Adipocyte (in vitro differentiated cells): ENCODE measurements at regions not wholly inside any gene's neighbourhood (a gene's known extent, or its start where the extent isn't known, plus 50 kb on each side); places are given as distances from the start of the nearest gene placed in this dataset.

Source experiments
- DNase-seq: peaks from one replicate; pipeline ENCODE4 v3.0.0-alpha.2; 2015; ENCODE audit warnings: low read depth
- H3K27me3 ChIP-seq: replicated peaks from 2 replicates; pipeline ENCODE4 v1.7.0; 2013; ENCODE audit warnings: mild to moderate bottlenecking, low read length, moderate library complexity; ENCODE audit not compliant: control insufficient read depth, insufficient read depth
- H3K36me3 ChIP-seq: 2 replicates; pipeline ENCODE4 v1.7.0; 2013; ENCODE audit warnings: low read length, mild to moderate bottlenecking, moderate library complexity; ENCODE audit not compliant: control insufficient read depth, insufficient read depth, severe bottlenecking
- H3K4me1 ChIP-seq: 2 replicates; pipeline ENCODE4 v1.7.0; 2013; ENCODE audit warnings: mild to moderate bottlenecking, low read length, moderate library complexity; ENCODE audit not compliant: control insufficient read depth, insufficient read depth
- H3K4me3 ChIP-seq: 2 replicates; pipeline ENCODE4 v1.7.0; 2013; ENCODE audit warnings: mild to moderate bottlenecking, low read length, moderate library complexity
- H3K9ac ChIP-seq: 2 replicates; pipeline ENCODE4 v1.7.0; 2013; ENCODE audit warnings: mild to moderate bottlenecking, low read length, moderate library complexity
- H3K9me3 ChIP-seq: 2 replicates; pipeline ENCODE4 v1.7.0; 2013; ENCODE audit warnings: mild to moderate bottlenecking, low read length, moderate library complexity; ENCODE audit not compliant: control insufficient read depth

- H3K9ac ChIP-seq, result no peak overlapping the region
- H3K9me3 ChIP-seq, result no peaks in the 10 kb centered on the region
- H3K27me3 ChIP-seq, result peaks cover 11% of the 10 kb centered on the region
- H3K4me1 ChIP-seq, result no peaks in the 10 kb centered on the region
- H3K36me3 ChIP-seq, result no peaks in the 10 kb centered on the region
- H3K4me3 ChIP-seq, result no peak overlapping the region
- no peak for DNase-seq
Measured at GRCh38 chr10:25694206-25694933, 239.7 kb upstream of the MYO3A start.

DNA sequence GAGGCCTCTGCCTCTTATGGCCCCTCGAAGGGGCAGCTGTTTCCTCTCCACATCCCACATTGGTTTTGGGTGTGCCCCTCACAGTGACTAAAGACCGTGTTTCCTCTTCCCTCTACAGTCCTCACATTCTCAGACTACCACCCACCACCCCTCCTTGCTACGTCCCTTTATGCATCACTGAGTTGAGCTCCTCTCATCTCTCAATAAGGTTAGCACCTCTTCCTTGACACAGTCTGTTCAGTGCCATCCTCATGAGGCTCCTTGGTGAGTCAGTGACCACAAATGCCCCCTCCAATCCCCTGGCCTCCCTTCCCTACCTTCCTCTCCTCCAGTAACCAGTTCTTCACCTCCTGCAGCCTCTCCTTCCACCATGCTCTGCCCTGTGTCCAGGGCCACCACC, 239.1 kb upstream of the MYO3A start:
- no peaks in the 10 kb centered on the region for H3K4me1 ChIP-seq

DNA sequence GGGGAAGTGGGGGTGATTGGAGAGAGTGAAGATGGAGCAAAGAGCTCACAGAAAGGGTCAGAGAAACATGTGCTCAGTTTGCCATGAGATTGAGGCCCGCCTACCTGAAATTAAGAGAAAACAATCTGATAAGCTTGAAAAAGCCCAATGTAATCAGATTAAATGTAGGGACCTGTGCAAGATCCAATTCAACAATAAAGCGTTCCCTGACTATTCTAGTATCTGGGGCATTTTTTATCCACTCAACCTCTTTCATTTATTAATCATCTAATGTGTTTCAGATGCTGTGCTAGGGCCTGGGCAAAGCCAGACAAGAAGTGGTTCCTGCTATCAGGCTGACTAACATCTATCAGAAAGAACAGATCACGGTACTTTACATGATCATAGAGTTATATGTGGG, 238.4 kb upstream of the MYO3A start:
- Histone ChIP-seq H3K9ac (no peak overlapping the region), H3K27me3 (peaks cover 11% of the 10 kb centered on the region), H3K9me3 (no peaks in the 10 kb centered on the region), H3K36me3 (no peaks in the 10 kb centered on the region), H3K4me3 (no peak overlapping the region), H3K4me1 (no peaks in the 10 kb centered on the region)
- DNase-seq, result no peak

More for the DNA sequence above, 239.1 kb upstream of the MYO3A start:
- DNase-seq, result no peak
- Histone ChIP-seq H3K36me3 (no peaks in the 10 kb centered on the region), H3K4me3 (no peak overlapping the region), H3K27me3 (peaks cover 11% of the 10 kb centered on the region), H3K9me3 (no peaks in the 10 kb centered on the region), H3K9ac (no peak overlapping the region)

DNA sequence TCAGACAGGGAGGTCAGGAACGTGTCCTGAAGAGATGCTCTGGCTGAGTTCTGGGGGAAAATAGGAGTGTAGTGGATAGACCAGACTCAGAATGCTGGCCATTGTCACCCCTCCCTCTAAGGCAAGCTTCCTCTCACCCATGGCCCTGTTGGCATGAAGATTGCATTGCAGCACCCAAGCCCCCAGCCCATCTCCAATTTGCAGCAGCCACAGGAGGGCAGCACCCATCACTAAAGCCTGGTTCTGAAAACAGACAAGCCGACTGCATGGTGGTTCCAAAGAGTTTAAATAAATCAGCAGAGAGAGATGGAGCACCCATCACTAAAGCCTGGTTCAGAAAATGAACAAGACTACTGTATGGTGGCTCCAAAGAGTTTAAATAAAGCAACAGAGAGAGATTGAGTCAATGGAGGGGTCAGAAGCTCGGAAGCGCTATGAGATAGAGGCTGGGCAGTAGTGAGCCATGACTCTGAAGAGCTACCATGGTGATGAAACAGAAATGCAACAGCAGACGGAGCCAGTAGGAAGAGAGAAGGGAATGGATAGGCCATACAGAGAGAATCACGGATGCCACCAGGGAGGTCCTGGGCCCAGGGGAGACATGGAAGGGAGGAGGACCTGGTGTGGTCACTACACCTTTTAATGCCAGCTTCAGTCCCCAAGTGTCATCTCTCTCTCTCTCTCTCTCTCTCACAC, 237.9 kb upstream of the MYO3A start:
- H3K27me3 ChIP-seq, result peaks cover 11% of the 10 kb centered on the region
- no peak overlapping the region for H3K4me3 ChIP-seq
- H3K4me1 ChIP-seq, result no peaks in the 10 kb centered on the region
- H3K9me3 ChIP-seq, result no peaks in the 10 kb centered on the region
- no peak overlapping the region for H3K9ac ChIP-seq
- no peaks in the 10 kb centered on the region for H3K36me3 ChIP-seq
- no peak for DNase-seq

- DNase-seq, result no peak
- Histone ChIP-seq H3K9ac (no peak overlapping the region), H3K4me3 (no peak overlapping the region), H3K36me3 (no peaks in the 10 kb centered on the region), H3K27me3 (peaks cover 11% of the 10 kb centered on the region), H3K9me3 (no peaks in the 10 kb centered on the region), H3K4me1 (no peaks in the 10 kb centered on the region)
Measured at GRCh38 chr10:25697412-25697811, 236.6 kb upstream of the MYO3A start.

DNA sequence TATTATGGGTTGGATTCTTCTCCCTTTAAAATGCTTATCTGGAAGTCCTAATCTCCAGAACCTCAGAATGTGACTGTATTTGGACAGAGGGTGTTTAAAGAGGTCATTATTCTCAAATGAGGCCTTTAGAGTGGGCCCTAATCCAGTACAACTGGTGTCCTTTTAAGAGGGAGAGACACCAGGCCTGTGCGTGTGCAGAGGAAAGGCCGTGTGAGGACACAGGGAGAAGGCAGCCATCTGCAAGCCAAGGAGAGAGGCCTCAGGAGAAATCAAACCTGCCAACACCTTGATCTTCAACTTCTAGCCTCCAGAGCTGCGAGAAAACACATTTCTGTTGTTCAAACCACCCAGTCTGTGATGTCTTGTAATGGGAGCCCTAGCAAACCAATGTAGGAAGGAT, 235.4 kb upstream of the MYO3A start:
- Histone ChIP-seq H3K27me3 (peaks cover 8% of the 10 kb centered on the region), H3K9ac (no peak overlapping the region), H3K4me1 (no peaks in the 10 kb centered on the region), H3K4me3 (no peak overlapping the region), H3K36me3 (no peaks in the 10 kb centered on the region), H3K9me3 (no peaks in the 10 kb centered on the region)
- no peak for DNase-seq

DNA sequence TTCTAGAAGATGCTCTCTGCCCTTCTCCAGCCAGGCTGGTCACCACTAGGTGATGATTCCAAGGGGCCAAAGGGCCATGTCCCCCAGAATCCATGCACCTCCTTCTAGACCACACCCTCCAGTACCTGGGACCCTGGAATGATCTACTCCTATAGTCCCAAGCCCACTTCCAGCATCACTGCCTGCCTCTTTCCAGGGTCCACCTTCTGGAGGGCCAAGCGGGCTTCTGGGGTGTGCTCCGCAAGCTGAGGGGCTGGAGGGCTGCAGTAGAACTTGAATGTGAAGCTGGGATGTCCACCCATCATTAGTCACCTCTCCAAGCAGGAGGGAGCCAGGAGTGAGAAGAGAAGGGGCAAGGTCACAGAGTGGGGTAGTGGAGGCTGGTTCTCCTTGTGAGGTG, 234.4 kb upstream of the MYO3A start:
- Histone ChIP-seq H3K4me3 (no peak overlapping the region), H3K9me3 (no peaks in the 10 kb centered on the region), H3K9ac (no peak overlapping the region), H3K27me3 (peaks cover 8% of the 10 kb centered on the region), H3K36me3 (no peaks in the 10 kb centered on the region), H3K4me1 (no peaks in the 10 kb centered on the region)
- no peak for DNase-seq

GRCh38 chr10:25701652-25702051, 232.4 kb upstream of the MYO3A start:
- Histone ChIP-seq H3K4me3 (no peak overlapping the region), H3K9ac (no peak overlapping the region), H3K36me3 (no peaks in the 10 kb centered on the region), H3K4me1 (no peaks in the 10 kb centered on the region), H3K9me3 (no peaks in the 10 kb centered on the region), H3K27me3 (peaks cover 3% of the 10 kb centered on the region)
- DNase-seq, result no peak

- no peaks in the 10 kb centered on the region for H3K36me3 ChIP-seq
- no peak for DNase-seq
- no peak overlapping the region for H3K9ac ChIP-seq
- no peaks in the 10 kb centered on the region for H3K9me3 ChIP-seq
- no peak overlapping the region for H3K4me3 ChIP-seq
- no peaks in the 10 kb centered on the region for H3K4me1 ChIP-seq
- H3K27me3 ChIP-seq, result peaks cover 23% of the 10 kb centered on the region
Measured at GRCh38 chr10:25704622-25705021, 229.4 kb upstream of the MYO3A start.

- Histone ChIP-seq H3K4me3 (no peak overlapping the region), H3K4me1 (no peaks in the 10 kb centered on the region), H3K9me3 (no peaks in the 10 kb centered on the region), H3K27me3 (peaks cover 29% of the 10 kb centered on the region), H3K36me3 (no peaks in the 10 kb centered on the region), H3K9ac (no peak overlapping the region)
- no peak for DNase-seq
Measured at GRCh38 chr10:25707572-25707971, 226.5 kb upstream of the MYO3A start.

DNA sequence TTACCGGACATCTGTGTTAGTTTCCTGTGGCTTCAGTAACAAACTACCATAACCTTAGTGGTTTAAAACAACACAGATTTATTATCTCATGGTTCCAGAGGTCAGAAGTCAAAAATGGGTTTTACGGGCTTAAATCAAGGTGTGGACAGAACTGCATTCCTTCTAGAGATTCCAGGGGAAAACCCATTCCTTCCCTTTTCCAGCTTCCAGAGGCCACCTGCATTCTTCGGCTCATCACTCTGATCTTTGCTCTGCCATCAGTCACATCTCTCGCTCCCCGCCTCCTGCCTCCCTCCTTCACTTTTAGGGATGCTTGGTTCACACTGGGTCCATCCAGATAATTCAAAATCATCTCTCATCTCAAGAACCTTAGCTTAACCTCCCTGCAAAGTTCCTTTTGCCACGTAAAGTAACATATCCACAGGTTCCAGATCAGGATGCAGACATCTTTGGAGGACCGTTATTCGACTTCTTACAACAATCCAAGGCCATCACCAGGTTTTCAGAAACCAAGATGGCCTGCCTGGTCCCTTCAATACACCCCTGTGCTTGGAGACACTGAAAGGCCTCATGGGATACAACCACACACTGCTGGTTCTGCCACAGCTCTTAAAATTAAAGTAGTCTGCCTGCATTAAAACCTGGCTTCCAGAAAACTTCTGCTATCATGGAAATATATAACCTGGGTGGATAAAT, 225.9 kb upstream of the MYO3A start:
- Histone ChIP-seq H3K9me3 (no peaks in the 10 kb centered on the region), H3K36me3 (no peaks in the 10 kb centered on the region), H3K9ac (no peak overlapping the region), H3K4me1 (no peaks in the 10 kb centered on the region), H3K27me3 (peaks cover 29% of the 10 kb centered on the region), H3K4me3 (no peak overlapping the region)
- DNase-seq, result no peak
